Nephron (organoid): ENCODE measurements at regions not wholly inside any gene's neighbourhood (a gene's known extent, or its start where the extent isn't known, plus 50 kb on each side); places are given as distances from the start of the nearest gene placed in this dataset.

Experiments used
- H3K27ac Mint-ChIP-seq, 3 experiments: 2 replicates each; pipeline ENCODE4 v1.8.0; 2020; ENCODE audit warnings: mixed read lengths in 3 of 3, mild to moderate bottlenecking in 2 of 3, moderate library complexity in 1 of 3
- H3K27me3 Mint-ChIP-seq: 2 replicates; pipeline ENCODE4 v1.8.0; 2021; ENCODE audit warnings: low read depth, mild to moderate bottlenecking, moderate library complexity, mixed read lengths
- H3K36me3 Mint-ChIP-seq: 2 replicates; pipeline ENCODE4 v1.8.0; 2020; ENCODE audit warnings: low read depth, mixed read lengths
- H3K4me1 Mint-ChIP-seq: 2 replicates; pipeline ENCODE4 v1.8.0; 2020; ENCODE audit warnings: mixed read lengths
- H3K4me3 Mint-ChIP-seq, 3 experiments: 2 replicates each; pipeline ENCODE4 v1.8.0; 2020; ENCODE audit warnings: mild to moderate bottlenecking in 3 of 3, mixed read lengths in 3 of 3, moderate library complexity in 2 of 3
- H3K9me3 Mint-ChIP-seq: 2 replicates; pipeline ENCODE4 v1.8.0; 2020; ENCODE audit warnings: mixed read lengths
- CTCF ChIP-seq, 3 experiments: fragments of 200-600 bp; sonication (generic); IDR thresholded peaks; one replicate each; pipeline ENCODE4 v1.5.0; 2021; ENCODE audit warnings: antibody characterized with exemption in 3 of 3; ENCODE audit not compliant: unreplicated experiment in 3 of 3

GRCh38 chr7:133190650-133191049 lies 62.2 kb upstream of the EXOC4 start:
- Mint-ChIP-seq H3K9me3 (no peaks in the 10 kb centered on the region), H3K36me3 (no peaks in the 10 kb centered on the region), H3K27me3 (no peaks in the 10 kb centered on the region), H3K4me1 (no peaks in the 10 kb centered on the region), H3K4me3 (no peak overlapping the region), H3K27ac (no peak overlapping the region)
- no peak for TF ChIP-seq CTCF (IDR thresholded peaks at IDR 0.05; ENCODE audit: unreplicated experiment in 3 of 3)

- Mint-ChIP-seq H3K27me3 (no peaks in the 10 kb centered on the region), H3K27ac (no peak overlapping the region)
Measured at GRCh38 chr7:133191787-133192186, 61.1 kb upstream of the EXOC4 start.

GRCh38 chr7:133195868-133196267 lies 57.0 kb upstream of the EXOC4 start:
- Mint-ChIP-seq H3K9me3 (no peaks in the 10 kb centered on the region), H3K4me3 (no peak overlapping the region), H3K4me1 (peaks cover 10% of the 10 kb centered on the region), H3K27me3 (peaks cover 7% of the 10 kb centered on the region), H3K36me3 (no peaks in the 10 kb centered on the region), H3K27ac (no peak overlapping the region)
- TF ChIP-seq CTCF (IDR thresholded peaks at IDR 0.05; ENCODE audit: unreplicated experiment in 3 of 3): no peak

More at GRCh38 chr7:133191787-133192186, 61.1 kb upstream of the EXOC4 start:
- Mint-ChIP-seq H3K36me3 (no peaks in the 10 kb centered on the region), H3K4me3 (no peak overlapping the region), H3K4me1 (no peaks in the 10 kb centered on the region), H3K9me3 (no peaks in the 10 kb centered on the region)
- TF ChIP-seq CTCF (IDR thresholded peaks at IDR 0.05; ENCODE audit: unreplicated experiment in 3 of 3): no peak

GRCh38 chr7:133196856-133197612 lies 55.8 kb upstream of the EXOC4 start:
- no peaks in the 10 kb centered on the region for H3K36me3 Mint-ChIP-seq
- H3K27me3 Mint-ChIP-seq: peaks cover 11% of the 10 kb centered on the region
- H3K4me3 Mint-ChIP-seq: peak overlapping the region in 1 of 3 experiments; percentile 60
- H3K4me1 Mint-ChIP-seq: peaks cover 10% of the 10 kb centered on the region
- no peaks in the 10 kb centered on the region for H3K9me3 Mint-ChIP-seq
- H3K27ac Mint-ChIP-seq: no peak overlapping the region
- no peak for TF ChIP-seq CTCF (IDR thresholded peaks at IDR 0.05; ENCODE audit: unreplicated experiment in 3 of 3)

- Mint-ChIP-seq H3K27me3 (peaks cover 11% of the 10 kb centered on the region), H3K4me3 (no peak overlapping the region), H3K9me3 (no peaks in the 10 kb centered on the region), H3K4me1 (peaks cover 10% of the 10 kb centered on the region), H3K36me3 (no peaks in the 10 kb centered on the region), H3K27ac (no peak overlapping the region)
- no peak for TF ChIP-seq CTCF (IDR thresholded peaks at IDR 0.05; ENCODE audit: unreplicated experiment in 3 of 3)
Measured at GRCh38 chr7:133197972-133198544, 54.8 kb upstream of the EXOC4 start.

GRCh38 chr7:133199831-133200230 lies 53.0 kb upstream of the EXOC4 start:
- H3K4me3 Mint-ChIP-seq: no peak overlapping the region
- H3K27me3 Mint-ChIP-seq: peaks cover 11% of the 10 kb centered on the region
- no peak for TF ChIP-seq CTCF (IDR thresholded peaks at IDR 0.05; ENCODE audit: unreplicated experiment in 3 of 3)
- H3K36me3 Mint-ChIP-seq: no peaks in the 10 kb centered on the region
- no peak overlapping the region for H3K27ac Mint-ChIP-seq
- peaks cover 10% of the 10 kb centered on the region for H3K4me1 Mint-ChIP-seq
- H3K9me3 Mint-ChIP-seq: no peaks in the 10 kb centered on the region
